Endothelial cell of umbilical vein (primary cell): ENCODE measurements at regions not wholly inside any gene's neighbourhood (a gene's known extent, or its start where the extent isn't known, plus 50 kb on each side); places are given as distances from the start of the nearest gene placed in this dataset.

Experiments
- JUN ChIP-seq: IDR thresholded peaks from 2 replicates; pipeline ENCODE4 v1.6.1; 2011; ENCODE audit warnings: borderline replicate concordance, low read depth; ENCODE audit not compliant: insufficient read length, insufficient read depth
- POLR2A ChIP-seq: IDR thresholded peaks from 2 replicates; pipeline ENCODE4 v1.6.1; 2012; ENCODE audit warnings: low read depth, mild to moderate bottlenecking, control low read depth, low read length
- TF ChIP-seq, protein P1 (sequence below), 2 donors: IDR thresholded peaks; 1 replicate in 1 of 2; 2 replicates in 1 of 2; pipeline ENCODE4 v1.5.1; 2011; ENCODE audit warnings: low read length in 2 of 2, mild to moderate bottlenecking in 2 of 2, moderate library complexity in 2 of 2, control low read depth in 1 of 2, inconsistent platforms in 1 of 2, low read depth in 1 of 2; ENCODE audit not compliant: insufficient read depth in 1 of 2; ENCODE audit errors: extremely low read depth in 1 of 2

DNA sequence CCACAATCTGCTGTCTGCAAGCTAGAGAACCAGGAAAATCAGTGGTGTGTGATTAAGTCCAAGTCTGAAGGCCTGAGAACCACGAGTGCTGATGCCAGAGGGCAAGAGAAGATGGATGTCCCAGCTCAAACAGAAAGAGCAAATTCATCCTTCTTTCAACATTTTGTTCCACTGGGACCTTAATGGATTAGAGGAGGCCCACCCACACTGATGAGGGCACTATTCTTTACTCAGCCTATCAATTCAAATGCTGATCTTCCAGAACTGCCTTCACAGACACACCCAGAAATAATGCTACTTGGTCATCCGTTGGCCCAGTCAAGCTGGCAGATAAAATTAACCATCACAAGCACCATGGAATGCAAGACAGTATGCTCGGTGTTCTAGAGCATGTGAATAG lies 226.6 kb upstream of the SASH1 start:
- TF ChIP-seq, protein P1, sequence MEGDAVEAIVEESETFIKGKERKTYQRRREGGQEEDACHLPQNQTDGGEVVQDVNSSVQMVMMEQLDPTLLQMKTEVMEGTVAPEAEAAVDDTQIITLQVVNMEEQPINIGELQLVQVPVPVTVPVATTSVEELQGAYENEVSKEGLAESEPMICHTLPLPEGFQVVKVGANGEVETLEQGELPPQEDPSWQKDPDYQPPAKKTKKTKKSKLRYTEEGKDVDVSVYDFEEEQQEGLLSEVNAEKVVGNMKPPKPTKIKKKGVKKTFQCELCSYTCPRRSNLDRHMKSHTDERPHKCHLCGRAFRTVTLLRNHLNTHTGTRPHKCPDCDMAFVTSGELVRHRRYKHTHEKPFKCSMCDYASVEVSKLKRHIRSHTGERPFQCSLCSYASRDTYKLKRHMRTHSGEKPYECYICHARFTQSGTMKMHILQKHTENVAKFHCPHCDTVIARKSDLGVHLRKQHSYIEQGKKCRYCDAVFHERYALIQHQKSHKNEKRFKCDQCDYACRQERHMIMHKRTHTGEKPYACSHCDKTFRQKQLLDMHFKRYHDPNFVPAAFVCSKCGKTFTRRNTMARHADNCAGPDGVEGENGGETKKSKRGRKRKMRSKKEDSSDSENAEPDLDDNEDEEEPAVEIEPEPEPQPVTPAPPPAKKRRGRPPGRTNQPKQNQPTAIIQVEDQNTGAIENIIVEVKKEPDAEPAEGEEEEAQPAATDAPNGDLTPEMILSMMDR (IDR thresholded peaks at IDR 0.05; ENCODE audit: extremely low read depth in 1 of 2, insufficient read depth in 1 of 2, low read depth in 1 of 2, low read length in 2 of 2) = no peak
- TF ChIP-seq JUN (no peak), POLR2A (no peak)
